ENCODE measurements at regions not wholly inside any gene's neighbourhood (a gene's known extent, or its start where the extent isn't known, plus 50 kb on each side); places are given as distances from the start of the nearest gene placed in this dataset.

DNA sequence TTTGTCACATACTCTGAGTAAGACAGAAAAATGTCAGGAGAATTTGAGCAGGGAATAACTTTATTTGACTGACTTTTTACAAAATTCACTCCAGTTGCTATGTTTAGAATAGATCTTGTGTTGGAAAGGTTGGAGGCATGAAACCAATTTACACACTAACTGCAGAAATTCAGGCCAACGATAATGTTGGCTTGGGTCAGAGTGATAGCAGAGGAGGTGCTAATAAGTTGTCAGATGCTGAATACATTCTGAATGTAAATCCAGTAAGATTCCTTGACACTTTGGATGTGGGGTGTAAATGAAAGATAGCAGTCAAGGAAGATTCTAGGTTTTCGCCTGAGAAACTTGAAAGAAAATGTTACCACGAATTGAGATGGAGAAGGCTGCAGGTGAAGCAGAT, 502.5 kb upstream of the GHITM start:
- Mint-ChIP-seq H3K27ac (ENCODE audit: low read depth) (no peak overlapping the region), H3K36me3 (ENCODE audit: insufficient read depth) (peaks cover 2% of the 10 kb centered on the region), H3K4me3 (no peak overlapping the region), H3K4me1 (no peaks in the 10 kb centered on the region), H3K9me3 (peaks cover 17% of the 10 kb centered on the region), H3K27me3 (no peaks in the 10 kb centered on the region)
- ATAC-seq (replicated peaks; ENCODE audit: extremely low read depth, poor library complexity, severe bottlenecking) (no peak), DNase-seq (ENCODE audit: low spot score in 2 of 2) (no peak)

DNA sequence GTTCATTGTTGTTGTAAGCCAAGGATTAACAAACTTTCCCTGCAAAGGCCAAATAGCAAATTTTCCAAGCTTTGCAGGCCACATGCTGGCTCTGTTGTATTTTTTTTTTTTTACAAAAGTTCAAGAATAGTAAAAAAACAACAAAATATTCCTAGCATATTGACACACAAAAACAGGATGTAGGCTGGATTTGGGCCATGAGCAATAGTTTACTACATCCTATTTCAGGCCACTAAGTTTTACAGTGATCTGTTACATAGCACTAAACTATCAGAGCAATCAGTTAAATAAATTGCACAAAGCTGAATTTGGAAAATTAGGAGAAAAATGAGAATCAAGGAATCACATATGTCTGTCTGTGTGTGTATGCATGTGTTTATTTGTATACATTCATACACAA, 491.8 kb upstream of the GHITM start:
- no peak overlapping the region for H3K4me3 Mint-ChIP-seq
- H3K27ac Mint-ChIP-seq (ENCODE audit: low read depth) = no peak overlapping the region
- no peaks in the 10 kb centered on the region for H3K27me3 Mint-ChIP-seq
- peaks cover 6% of the 10 kb centered on the region for H3K9me3 Mint-ChIP-seq
- DNase-seq (ENCODE audit: low spot score in 2 of 2) (no peak), ATAC-seq (replicated peaks; ENCODE audit: extremely low read depth, poor library complexity, severe bottlenecking) (no peak)
- no peaks in the 10 kb centered on the region for H3K36me3 Mint-ChIP-seq (ENCODE audit: insufficient read depth)
- H3K4me1 Mint-ChIP-seq = no peaks in the 10 kb centered on the region

DNA sequence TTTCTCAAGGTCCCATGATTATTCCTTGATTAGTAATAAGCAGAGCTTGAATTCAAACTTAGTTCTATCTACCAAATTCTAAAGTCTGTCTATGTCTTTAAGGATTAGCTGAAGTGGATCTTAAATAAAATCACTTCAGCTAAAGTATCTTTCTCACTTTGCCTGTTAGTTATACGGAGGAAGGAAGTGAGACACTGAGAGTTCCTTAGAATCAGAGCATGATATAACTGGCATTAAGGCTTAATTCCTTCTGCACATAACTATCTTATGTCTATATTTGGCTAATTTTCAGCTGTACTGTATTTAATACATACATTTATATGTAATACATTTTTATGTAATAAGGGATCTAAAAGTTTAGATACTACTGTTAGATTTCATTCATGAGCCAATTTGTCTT, 491.1 kb upstream of the GHITM start:
- no peaks in the 10 kb centered on the region for H3K27me3 Mint-ChIP-seq
- no peak overlapping the region for H3K27ac Mint-ChIP-seq (ENCODE audit: low read depth)
- H3K4me1 Mint-ChIP-seq = no peaks in the 10 kb centered on the region
- H3K4me3 Mint-ChIP-seq = no peak overlapping the region
- ATAC-seq (replicated peaks; ENCODE audit: extremely low read depth, poor library complexity, severe bottlenecking) (no peak), DNase-seq (ENCODE audit: low spot score in 2 of 2) (no peak)
- peaks cover 6% of the 10 kb centered on the region for H3K9me3 Mint-ChIP-seq
- no peaks in the 10 kb centered on the region for H3K36me3 Mint-ChIP-seq (ENCODE audit: insufficient read depth)

DNA sequence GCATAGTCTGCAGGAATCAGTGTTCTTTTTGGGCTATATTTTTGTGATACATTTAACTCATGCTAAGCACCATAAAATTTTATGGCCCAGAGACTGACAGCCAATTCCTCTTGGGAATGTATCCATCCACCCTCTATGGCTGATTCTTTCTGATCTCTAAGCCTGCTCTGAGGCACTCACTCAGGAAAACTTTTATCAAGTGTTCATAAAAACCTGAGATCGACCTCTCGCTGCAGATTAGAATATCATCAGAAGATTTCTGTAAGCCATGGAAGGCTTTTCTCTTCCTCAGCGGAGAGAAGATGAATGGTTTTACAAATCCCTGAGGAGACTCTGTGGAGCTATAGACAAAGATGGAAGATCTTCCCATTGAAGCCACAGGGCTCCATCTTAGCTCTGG, 489.8 kb upstream of the GHITM start:
- Mint-ChIP-seq H3K4me3 (no peak overlapping the region), H3K4me1 (no peaks in the 10 kb centered on the region), H3K9me3 (peaks cover 6% of the 10 kb centered on the region)

DNA sequence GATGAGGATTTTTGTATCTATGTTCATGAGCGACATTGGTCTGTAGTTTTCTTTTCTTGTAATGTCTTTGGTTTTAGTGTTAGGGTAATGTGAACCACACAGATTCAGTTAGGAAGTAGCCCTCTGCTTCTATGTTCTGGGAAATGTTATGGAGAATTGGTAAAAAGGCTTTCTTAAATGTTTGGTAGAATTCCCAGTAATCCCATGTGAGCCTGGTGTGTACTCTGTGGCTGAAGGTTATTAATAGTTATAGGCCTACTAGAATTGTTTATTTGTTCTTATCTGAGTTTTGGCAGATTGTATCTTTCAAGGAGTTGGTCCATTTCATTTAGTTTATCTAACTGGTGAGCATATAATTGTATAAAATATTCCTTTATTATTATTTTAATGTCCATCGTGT, 484.6 kb upstream of the GHITM start:
- ATAC-seq (replicated peaks; ENCODE audit: extremely low read depth, poor library complexity, severe bottlenecking) (no peak), DNase-seq (ENCODE audit: low spot score in 2 of 2) (no peak)
- H3K4me3 Mint-ChIP-seq = no peak overlapping the region
- H3K9me3 Mint-ChIP-seq = peaks cover 11% of the 10 kb centered on the region
- H3K27me3 Mint-ChIP-seq = no peaks in the 10 kb centered on the region
- no peak overlapping the region for H3K27ac Mint-ChIP-seq (ENCODE audit: low read depth)
- no peaks in the 10 kb centered on the region for H3K4me1 Mint-ChIP-seq
- H3K36me3 Mint-ChIP-seq (ENCODE audit: insufficient read depth) = no peaks in the 10 kb centered on the region

More for the DNA sequence above, 489.8 kb upstream of the GHITM start:
- Mint-ChIP-seq H3K36me3 (ENCODE audit: insufficient read depth) (no peaks in the 10 kb centered on the region), H3K27me3 (no peaks in the 10 kb centered on the region), H3K27ac (ENCODE audit: low read depth) (no peak overlapping the region)
- ATAC-seq (replicated peaks; ENCODE audit: extremely low read depth, poor library complexity, severe bottlenecking) = no peak
- DNase-seq (ENCODE audit: low spot score in 2 of 2) = no peak

DNA sequence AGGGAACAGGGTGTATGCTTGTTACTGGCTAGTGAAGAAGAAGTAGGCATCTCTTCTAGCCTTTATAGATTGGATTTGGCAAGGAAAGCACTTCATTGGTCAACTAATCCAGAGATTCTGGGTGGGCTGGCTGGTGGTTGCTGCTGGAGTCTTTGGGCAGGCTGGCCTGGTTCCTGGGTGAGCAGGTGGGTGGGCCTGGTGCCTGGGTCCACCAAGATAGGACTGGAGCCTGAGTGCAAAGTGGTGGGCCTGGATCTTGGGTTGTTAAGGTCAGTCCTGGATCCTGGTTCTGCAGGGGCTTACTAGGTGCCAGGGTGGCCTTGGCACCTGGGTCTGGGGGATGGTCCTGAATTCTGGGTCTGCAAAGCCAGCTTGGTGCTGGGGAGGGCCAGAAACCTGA, 482.4 kb upstream of the GHITM start:
- ATAC-seq (replicated peaks; ENCODE audit: extremely low read depth, poor library complexity, severe bottlenecking) = no peak
- no peaks in the 10 kb centered on the region for H3K27me3 Mint-ChIP-seq

DNA sequence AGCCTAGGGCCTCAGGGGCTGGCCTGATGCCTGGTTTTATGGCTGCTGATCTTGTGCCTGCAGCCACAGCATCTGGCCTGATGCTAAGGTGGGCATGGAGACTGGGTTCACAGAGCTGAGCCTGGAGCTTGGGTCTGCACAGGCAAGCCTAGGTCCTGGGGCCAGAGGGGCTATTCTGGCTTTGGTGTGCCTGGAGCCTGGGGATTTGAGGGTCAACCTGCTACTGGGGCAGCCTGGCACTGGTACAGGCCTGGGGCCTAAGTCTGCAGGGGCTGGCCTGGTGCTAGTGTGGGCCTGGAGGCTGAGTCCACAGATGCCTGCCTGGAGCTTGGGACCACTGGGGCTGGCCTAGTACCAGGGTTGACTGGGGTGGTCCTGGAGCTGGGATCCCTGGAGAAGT, 481.8 kb upstream of the GHITM start:
- no peak for ATAC-seq (replicated peaks; ENCODE audit: extremely low read depth, poor library complexity, severe bottlenecking)
- Mint-ChIP-seq H3K4me1 (no peaks in the 10 kb centered on the region), H3K4me3 (no peak overlapping the region), H3K9me3 (peaks cover 5% of the 10 kb centered on the region), H3K27me3 (no peaks in the 10 kb centered on the region), H3K36me3 (ENCODE audit: insufficient read depth) (no peaks in the 10 kb centered on the region), H3K27ac (ENCODE audit: low read depth) (no peak overlapping the region)
- DNase-seq (ENCODE audit: low spot score in 2 of 2) = no peak

More for the DNA sequence above, 482.4 kb upstream of the GHITM start:
- no peak overlapping the region for H3K4me3 Mint-ChIP-seq
- H3K4me1 Mint-ChIP-seq = no peaks in the 10 kb centered on the region
- no peak overlapping the region for H3K27ac Mint-ChIP-seq (ENCODE audit: low read depth)
- H3K36me3 Mint-ChIP-seq (ENCODE audit: insufficient read depth) = no peaks in the 10 kb centered on the region
- peaks cover 5% of the 10 kb centered on the region for H3K9me3 Mint-ChIP-seq
- DNase-seq (ENCODE audit: low spot score in 2 of 2) = no peak

DNA sequence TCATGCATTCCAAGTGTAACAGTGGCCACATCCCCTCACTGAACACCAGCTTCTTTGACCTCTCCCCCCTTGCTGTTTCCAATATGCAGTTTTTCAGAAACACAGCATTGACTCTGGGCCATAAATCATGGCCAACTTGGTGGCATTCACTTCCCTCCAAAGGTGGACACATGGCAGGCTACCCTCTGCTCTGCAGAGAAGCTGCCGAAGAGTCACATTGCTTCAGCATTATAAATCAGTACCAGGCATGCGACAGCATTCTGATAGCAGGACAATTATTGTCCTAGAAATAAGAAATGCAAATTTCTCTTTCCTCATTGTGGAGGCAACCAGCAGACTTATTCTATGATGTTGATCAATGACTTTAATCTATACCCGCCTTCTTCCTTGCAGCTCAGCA, 475.4 kb upstream of the GHITM start:
- DNase-seq (ENCODE audit: low spot score in 2 of 2) (no peak), ATAC-seq (replicated peaks; ENCODE audit: extremely low read depth, poor library complexity, severe bottlenecking) (no peak)
- no peaks in the 10 kb centered on the region for H3K4me1 Mint-ChIP-seq
- no peak overlapping the region for H3K4me3 Mint-ChIP-seq
- H3K9me3 Mint-ChIP-seq = no peaks in the 10 kb centered on the region
- H3K36me3 Mint-ChIP-seq (ENCODE audit: insufficient read depth) = no peaks in the 10 kb centered on the region
- no peaks in the 10 kb centered on the region for H3K27me3 Mint-ChIP-seq
- no peak overlapping the region for H3K27ac Mint-ChIP-seq (ENCODE audit: low read depth)

DNA sequence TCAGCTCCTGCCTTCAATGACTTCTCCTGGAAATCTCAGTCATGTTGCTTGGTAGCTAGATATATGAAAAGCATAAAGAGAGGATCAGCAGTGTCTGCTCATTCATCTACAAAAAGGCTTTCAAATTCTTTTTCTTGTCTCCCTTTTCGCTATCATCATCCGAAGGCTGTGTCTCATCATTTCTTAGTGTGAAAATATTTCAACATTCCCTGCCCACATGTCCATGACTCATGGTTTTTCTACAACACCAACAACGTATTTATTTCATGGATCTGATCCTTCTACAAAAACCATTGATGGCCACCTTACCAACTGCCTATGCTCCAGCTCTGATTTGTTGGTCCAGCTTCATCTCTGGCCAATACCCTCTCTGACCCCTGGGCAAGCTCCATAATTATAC, 472.5 kb upstream of the GHITM start:
- Mint-ChIP-seq H3K4me3 (no peak overlapping the region), H3K4me1 (no peaks in the 10 kb centered on the region), H3K27ac (ENCODE audit: low read depth) (no peak overlapping the region), H3K36me3 (ENCODE audit: insufficient read depth) (no peaks in the 10 kb centered on the region), H3K27me3 (no peaks in the 10 kb centered on the region), H3K9me3 (no peaks in the 10 kb centered on the region)
- DNase-seq (ENCODE audit: low spot score in 2 of 2) (no peak), ATAC-seq (replicated peaks; ENCODE audit: extremely low read depth, poor library complexity, severe bottlenecking) (no peak)

DNA sequence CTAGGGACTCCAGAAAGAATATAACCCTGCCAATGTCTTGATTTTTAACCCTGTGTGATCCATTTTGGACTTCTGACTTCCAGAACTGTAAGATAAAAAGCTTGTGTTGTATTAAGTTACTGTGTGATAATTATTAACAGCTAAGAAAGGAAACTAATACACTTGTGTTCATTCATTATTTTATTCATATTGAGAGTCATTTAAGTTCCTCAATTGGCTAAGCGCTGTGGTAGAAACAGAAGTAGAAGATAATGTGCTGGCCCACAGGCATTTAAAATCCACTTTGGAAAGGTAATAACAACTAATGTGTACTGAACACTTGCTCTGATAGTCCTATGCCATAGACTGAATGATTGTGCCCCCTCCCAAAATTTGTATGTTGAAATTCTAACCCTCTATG, 471.7 kb upstream of the GHITM start:
- Mint-ChIP-seq H3K4me1 (no peaks in the 10 kb centered on the region), H3K4me3 (no peak overlapping the region), H3K27me3 (no peaks in the 10 kb centered on the region), H3K9me3 (no peaks in the 10 kb centered on the region), H3K27ac (ENCODE audit: low read depth) (no peak overlapping the region), H3K36me3 (ENCODE audit: insufficient read depth) (no peaks in the 10 kb centered on the region)
- ATAC-seq (replicated peaks; ENCODE audit: extremely low read depth, poor library complexity, severe bottlenecking) (no peak), DNase-seq (ENCODE audit: low spot score in 2 of 2) (no peak)

DNA sequence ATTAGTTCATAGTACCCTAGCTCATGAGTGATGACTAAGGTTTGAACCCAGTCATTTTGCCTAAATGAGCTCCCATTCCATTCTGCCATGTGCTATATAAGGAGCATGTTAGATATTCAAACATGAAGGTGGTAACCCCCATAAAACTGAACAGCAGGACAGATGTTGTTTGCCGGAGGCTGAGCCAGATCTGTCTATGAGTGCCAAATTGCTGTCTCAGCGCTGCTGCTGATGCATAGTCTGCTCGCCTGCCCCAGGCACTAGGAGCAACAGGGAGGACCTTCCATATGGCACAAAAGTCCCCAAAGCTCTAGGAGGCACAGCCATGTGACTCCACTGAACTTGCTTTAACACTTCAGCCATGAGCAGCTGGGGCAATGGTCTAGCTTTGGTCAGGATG, 466.0 kb upstream of the GHITM start:
- H3K4me1 Mint-ChIP-seq = no peaks in the 10 kb centered on the region
- no peak overlapping the region for H3K4me3 Mint-ChIP-seq
- no peaks in the 10 kb centered on the region for H3K27me3 Mint-ChIP-seq
- DNase-seq (ENCODE audit: low spot score in 2 of 2) = no peak
- H3K9me3 Mint-ChIP-seq = no peaks in the 10 kb centered on the region
- H3K27ac Mint-ChIP-seq (ENCODE audit: low read depth) = no peak overlapping the region
- no peak for ATAC-seq (replicated peaks; ENCODE audit: extremely low read depth, poor library complexity, severe bottlenecking)
- H3K36me3 Mint-ChIP-seq (ENCODE audit: insufficient read depth) = peaks cover under 1% of the 10 kb centered on the region

DNA sequence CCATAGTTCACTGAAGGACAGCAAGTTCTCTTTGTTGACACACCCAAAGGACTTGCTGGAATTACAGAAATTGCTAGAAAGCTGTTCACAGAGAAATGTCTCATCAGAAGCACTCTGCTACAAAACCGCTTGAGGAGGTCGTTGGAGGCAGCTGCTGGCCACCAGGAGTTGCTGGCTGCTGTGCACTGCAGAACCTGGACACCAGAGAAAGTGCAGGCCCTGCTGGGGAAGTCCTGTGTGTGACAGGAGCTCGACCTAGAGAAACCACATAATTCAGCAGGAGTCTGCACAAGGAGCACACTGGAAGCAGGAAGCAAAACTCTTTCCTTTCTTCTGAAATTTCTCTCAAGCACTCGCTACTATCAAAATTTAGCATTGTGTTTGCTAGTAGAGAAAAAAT, 461.5 kb upstream of the GHITM start:
- no peak for DNase-seq (ENCODE audit: low spot score in 2 of 2)
- H3K36me3 Mint-ChIP-seq (ENCODE audit: insufficient read depth) = peaks cover 2% of the 10 kb centered on the region
- H3K27ac Mint-ChIP-seq (ENCODE audit: low read depth) = no peak overlapping the region
- H3K9me3 Mint-ChIP-seq = no peaks in the 10 kb centered on the region
- H3K27me3 Mint-ChIP-seq = no peaks in the 10 kb centered on the region
- peaks cover 20% of the 10 kb centered on the region for H3K4me1 Mint-ChIP-seq
- ATAC-seq (replicated peaks; ENCODE audit: extremely low read depth, poor library complexity, severe bottlenecking) = no peak
- H3K4me3 Mint-ChIP-seq = no peak overlapping the region

DNA sequence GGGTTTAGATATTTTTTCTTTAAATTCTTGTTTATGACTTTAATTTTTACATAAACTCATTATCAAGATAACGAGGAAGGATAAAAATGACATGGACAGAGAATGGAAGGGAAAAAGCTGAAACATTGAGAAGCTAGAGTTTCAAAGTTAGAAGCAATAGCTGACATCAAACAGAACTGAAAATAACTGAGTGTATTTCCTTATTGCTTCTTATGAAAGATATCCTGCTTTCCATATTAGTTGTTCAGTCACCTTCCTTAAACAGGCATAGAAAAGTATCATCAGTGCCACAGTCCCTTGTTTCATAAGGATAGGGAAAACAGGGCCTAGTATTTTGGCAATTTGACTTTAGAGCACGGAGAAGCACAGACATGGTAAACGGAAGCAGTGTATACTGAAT, 460.5 kb upstream of the GHITM start:
- Mint-ChIP-seq H3K4me3 (no peak overlapping the region), H3K9me3 (no peaks in the 10 kb centered on the region), H3K4me1 (peaks cover 20% of the 10 kb centered on the region), H3K27me3 (no peaks in the 10 kb centered on the region), H3K36me3 (ENCODE audit: insufficient read depth) (peaks cover 2% of the 10 kb centered on the region), H3K27ac (ENCODE audit: low read depth) (no peak overlapping the region)
- DNase-seq (ENCODE audit: low spot score in 2 of 2) = no peak
- ATAC-seq (replicated peaks; ENCODE audit: extremely low read depth, poor library complexity, severe bottlenecking) = no peak

DNA sequence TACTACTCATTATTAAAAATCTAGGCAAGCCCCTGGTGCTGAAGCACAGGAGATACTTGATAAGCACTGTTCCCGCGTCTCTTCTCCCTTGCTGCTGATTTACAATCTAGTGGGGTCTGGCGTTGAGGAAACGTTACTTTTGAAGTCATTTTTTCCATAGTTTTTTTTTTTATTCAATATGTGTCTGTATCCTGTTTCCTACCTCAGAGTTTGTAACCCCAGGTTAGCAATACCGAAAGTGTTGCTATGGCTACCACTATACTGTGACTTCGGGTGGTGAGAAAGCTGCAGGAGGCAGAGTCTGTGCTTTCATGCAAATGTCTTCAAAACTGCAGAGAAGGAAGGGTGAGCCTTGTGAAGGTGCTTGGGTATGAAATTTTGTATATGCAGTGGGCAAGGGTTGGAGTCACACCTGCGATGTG, 458.8 kb upstream of the GHITM start:
- Mint-ChIP-seq H3K27ac (ENCODE audit: low read depth) (peak overlapping the region; percentile 24), H3K27me3 (no peaks in the 10 kb centered on the region), H3K4me3 (peak overlapping the region; percentile 37), H3K36me3 (ENCODE audit: insufficient read depth) (peaks cover 2% of the 10 kb centered on the region), H3K9me3 (no peaks in the 10 kb centered on the region), H3K4me1 (peaks cover 20% of the 10 kb centered on the region)
- DNase-seq (ENCODE audit: low spot score in 2 of 2) = no peak
- ATAC-seq (replicated peaks; ENCODE audit: extremely low read depth, poor library complexity, severe bottlenecking) = peak; percentile 72
